ENCODE measurements at regions not wholly inside any gene's neighbourhood (a gene's known extent, or its start where the extent isn't known, plus 50 kb on each side); places are given as distances from the start of the nearest gene placed in this dataset.
"Not testable (repeated sequence)": the region's sequence is repeated elsewhere in the genome, so short reads cannot be mapped to it uniquely, and the experiment has no call there.

DNA sequence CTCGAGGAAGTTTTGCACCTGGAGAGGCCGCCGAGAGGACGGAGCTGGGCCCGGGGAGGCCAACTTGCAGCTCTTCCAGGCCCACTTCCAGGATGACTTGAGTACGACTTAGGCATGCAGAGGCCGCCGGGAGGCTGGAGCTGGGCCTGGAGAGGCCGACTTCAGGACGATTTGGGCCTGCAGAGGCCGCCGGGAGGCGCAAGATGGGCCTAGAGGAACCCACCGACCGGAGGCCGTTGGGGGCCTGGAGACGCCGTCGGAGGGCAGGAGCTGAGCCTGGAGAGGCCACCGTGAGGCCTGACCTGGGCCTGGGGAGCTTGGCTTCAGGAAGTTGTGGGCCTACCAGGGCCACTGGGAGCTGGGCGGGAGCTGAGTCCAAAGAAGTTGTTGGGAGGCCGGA lies 250.5 kb upstream of the NUPR2 start:
- TF ChIP-seq, protein P1, sequence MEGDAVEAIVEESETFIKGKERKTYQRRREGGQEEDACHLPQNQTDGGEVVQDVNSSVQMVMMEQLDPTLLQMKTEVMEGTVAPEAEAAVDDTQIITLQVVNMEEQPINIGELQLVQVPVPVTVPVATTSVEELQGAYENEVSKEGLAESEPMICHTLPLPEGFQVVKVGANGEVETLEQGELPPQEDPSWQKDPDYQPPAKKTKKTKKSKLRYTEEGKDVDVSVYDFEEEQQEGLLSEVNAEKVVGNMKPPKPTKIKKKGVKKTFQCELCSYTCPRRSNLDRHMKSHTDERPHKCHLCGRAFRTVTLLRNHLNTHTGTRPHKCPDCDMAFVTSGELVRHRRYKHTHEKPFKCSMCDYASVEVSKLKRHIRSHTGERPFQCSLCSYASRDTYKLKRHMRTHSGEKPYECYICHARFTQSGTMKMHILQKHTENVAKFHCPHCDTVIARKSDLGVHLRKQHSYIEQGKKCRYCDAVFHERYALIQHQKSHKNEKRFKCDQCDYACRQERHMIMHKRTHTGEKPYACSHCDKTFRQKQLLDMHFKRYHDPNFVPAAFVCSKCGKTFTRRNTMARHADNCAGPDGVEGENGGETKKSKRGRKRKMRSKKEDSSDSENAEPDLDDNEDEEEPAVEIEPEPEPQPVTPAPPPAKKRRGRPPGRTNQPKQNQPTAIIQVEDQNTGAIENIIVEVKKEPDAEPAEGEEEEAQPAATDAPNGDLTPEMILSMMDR (IDR thresholded peaks at IDR 0.05): not testable (repeated sequence)
- not testable (repeated sequence) for TF ChIP-seq EZH2, EZH2phosphoT487 (IDR thresholded peaks at IDR 0.05)
